HG02763 (cell line): ENCODE measurements at regions not wholly inside any gene's neighbourhood (a gene's known extent, or its start where the extent isn't known, plus 50 kb on each side); places are given as distances from the start of the nearest gene placed in this dataset.

Experiments
- ATAC-seq: cut with Tn5 transposase; IDR thresholded peaks from one replicate; pipeline ENCODE4 v1.9.1; 2021; ENCODE audit warnings: mild to moderate bottlenecking, moderate library complexity; ENCODE audit not compliant: unreplicated experiment

DNA sequence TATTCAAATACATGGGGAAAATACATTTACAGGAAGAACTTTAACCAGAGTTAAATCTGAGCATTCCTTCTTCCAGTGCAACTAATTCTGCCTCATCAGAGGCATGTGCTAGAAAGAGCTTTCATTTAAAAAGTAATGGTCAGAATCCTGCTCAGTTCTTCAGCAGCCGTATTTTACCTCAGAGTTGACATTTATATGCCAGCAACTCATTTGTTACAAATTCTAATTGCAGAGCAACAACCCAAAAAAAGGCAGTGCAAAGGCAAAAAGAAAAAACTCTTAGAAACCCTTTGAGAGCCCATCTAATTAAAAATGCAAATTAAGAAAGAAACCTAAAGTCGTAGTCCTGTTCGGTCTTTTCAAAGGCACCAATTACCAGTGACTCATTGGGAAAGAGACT, 392.5 kb downstream of the PBX1 start:
- no peak for ATAC-seq

DNA sequence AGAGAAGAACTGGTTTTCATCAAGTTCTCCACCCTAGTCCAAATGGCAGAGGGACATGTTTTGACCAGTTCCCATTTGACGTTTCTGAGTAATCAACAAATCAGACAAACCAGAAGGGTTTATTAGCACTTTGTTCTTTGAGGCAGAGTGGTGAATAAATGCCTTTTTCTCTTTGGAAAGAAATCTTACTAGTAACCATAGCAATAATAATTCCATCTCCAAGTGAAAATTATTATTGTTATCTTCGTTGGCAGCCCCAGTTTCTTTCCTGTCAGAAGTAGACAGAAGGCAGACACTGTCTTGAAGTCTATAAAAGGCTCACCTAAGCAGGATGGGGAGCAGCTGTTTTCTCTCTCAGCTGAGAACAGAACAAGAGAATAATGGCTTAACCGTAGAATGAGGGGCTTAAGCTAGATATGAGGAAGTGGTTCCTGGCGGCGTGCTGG, 391.6 kb downstream of the PBX1 start:
- no peak for ATAC-seq

DNA sequence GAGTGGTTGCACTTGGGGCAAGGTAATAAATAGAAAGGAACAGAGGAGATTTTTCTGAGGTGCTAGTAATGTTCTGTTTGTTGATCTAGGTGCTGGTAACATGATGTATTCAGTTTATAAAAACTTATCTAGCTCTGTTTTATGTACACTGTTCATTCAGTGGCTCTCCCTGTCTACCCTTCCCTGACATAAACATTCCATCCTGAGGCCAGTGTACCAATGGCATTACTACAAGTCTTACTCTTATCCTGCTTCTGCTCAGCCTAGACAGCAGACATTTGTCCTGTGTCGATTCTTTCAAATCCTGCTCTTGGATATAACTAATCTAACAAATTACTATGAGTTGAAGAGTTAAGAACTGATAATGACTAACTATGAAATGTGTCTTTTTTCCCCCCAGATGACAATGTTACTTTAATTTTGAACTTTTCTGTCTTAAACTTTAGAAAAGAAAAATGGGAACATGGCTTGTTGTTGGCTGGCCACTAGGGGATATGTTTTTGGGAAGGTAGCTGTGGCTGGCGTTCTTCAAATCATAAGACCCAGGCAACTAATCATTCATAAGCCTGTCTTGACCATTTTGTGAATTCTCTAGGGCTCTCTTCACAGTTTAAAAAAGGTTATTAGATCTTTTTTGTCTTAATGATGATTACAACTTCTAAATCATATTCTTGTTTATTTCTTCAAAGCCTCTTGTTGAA, 390.9 kb downstream of the PBX1 start:
- ATAC-seq: no peak

DNA sequence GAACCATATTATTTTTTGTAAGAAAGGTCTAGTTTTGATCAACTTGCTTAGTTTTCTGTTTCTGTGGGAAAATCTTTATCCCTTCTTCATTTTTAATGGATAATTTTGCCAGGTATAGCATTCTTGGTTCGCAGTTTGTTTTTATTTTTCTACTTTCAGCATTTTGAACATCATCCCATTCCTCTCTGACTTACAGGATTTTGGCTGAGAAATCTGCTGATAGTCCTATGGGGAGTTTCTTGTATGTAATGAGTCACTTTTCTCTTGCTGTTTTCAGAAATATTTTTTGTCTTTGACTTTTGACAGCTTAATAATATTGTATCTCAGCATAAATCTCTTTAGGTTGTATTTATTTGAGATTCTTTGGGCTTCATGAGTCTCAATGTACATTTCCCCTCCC, 389.1 kb downstream of the PBX1 start:
- no peak for ATAC-seq

DNA sequence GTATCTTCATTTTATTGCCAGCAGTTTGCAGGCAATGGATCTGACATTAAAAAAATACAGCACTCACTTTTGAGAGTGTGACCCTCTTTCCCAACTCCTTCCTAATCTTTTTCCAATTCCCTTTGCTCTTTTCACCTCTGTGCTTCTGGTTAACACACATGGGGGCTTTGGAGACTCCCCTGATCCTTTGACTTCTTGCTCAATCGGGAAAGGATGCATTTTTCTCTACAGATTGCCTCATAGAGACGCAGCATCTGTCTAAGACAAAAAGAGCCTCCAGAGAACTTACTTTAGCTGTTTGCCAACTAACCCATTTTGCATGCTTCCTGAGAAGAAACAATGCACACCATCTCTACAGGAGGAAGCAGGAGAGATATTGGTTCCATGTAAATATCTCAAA, 378.3 kb downstream of the PBX1 start:
- no peak for ATAC-seq

DNA sequence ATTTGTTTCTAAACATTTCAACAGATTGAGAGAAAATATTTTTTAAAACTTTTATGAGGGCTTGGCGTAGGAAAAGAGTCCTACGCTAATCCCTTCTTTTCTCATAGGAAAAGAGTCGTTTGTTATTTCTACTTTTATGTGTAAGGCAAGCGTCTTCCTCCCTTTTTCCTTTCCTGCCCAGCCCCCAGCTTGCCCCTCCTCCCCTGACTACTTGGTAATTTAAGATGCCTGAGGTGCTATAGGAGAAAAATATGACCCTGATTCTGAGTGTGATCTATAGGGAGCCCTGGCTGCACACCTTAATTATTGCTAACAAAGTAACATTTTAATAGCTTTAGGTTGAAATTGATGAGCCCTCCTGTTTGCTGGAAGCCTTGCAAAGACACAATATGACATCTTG, 373.6 kb downstream of the PBX1 start:
- ATAC-seq: no peak

DNA sequence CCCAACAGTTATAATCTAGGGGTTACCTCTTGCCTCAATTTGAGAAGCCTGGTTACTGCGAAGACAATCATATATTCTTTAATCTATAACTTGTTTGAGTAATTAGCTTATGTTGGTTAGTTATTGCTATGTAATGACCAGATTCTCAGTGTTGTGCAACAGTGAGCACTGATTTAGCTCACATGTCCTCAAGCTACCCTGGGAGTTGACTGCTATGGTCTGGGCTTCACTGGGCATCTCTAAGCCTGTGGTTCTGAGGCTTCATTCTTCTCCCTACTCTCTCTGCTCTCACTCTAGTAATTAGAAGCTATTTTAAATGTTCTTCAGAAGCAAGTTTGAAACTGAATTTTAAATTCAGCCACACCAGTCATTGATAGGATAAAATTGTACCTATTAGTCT, 371.8 kb downstream of the PBX1 start:
- ATAC-seq: no peak

DNA sequence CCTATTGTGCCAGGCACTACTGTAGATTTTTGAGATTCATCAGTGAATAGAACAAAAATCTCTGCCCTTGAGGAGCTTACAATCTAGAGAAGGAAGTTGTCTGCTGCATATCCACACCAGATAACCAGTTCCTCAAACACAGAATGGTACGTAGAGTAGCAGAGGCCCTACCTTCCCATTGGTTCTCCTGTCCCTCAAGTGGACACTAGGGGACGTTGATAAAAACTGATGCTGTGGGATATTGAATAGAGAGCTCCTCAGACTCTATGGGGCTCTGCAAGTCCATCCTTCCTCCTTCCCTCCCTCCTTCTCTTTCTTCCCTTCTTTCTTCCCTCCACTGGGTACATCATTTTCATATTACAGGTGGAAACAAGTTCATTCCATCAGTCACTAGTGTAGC, 371.3 kb downstream of the PBX1 start:
- ATAC-seq: no peak

DNA sequence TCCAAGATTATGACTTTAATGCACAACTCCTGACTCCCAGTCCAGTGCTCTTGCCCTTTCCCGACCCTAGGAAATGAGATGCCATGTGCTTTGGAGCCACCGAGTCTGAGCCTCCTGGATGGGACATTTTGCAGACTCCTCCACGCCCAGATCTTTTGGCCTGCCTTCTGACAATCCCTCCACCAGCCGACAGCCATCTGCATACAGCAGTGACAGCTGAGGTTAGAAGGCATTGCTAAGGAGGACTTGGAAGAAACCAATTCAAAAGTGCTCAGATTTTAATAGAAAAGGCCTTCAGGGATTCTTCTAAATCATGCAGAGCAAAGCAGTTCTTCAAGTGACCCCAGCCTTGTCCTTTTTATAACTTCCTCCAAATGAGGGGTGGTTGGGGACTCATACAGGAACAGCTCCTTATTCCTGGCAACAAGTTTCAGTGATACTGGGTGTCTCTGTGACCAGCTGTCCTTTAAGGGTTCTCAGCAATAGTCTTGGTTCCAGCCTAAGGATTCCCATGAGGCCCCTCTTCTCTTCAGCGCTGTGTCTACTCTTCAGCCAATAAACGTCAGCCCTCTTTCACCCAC, 369.3 kb downstream of the PBX1 start:
- ATAC-seq: no peak

DNA sequence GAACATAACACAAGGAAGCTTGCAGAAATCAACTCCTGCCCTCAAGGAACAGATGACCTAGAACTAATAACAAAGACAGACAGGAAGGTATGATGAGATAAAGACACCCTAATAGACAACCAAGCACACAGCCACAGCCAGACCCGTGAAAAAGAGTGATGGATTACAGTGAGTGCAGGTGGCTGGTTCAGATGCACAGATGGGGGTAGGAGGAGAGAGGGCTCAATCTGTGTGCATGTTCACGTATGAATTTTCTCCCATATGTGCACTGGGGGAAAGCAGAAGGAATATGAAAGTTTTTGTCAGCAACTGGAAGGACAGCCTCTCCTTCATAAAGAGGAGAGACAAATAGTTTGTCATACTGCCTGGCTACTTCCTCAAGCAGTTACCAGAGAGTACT, 367.1 kb downstream of the PBX1 start:
- no peak for ATAC-seq

DNA sequence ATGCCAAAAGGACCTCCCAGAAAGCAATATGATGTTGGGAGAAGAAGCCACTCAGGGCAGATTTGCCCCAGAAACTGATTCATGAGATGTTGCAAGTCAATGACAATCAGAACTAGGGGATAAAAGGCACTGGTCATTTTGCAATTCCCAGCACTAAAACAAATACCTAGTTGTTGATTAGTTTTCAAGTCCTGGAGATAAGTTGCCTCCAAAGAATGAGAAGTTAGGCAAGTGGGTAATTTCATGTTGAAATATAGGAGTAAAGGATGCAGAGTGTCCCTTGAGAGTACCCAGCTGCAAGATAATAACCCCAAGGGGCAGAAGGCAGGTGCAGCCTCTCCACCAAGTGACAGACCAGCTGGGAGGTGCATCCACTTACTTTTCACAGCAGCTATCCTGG, 363.6 kb downstream of the PBX1 start:
- ATAC-seq: no peak

DNA sequence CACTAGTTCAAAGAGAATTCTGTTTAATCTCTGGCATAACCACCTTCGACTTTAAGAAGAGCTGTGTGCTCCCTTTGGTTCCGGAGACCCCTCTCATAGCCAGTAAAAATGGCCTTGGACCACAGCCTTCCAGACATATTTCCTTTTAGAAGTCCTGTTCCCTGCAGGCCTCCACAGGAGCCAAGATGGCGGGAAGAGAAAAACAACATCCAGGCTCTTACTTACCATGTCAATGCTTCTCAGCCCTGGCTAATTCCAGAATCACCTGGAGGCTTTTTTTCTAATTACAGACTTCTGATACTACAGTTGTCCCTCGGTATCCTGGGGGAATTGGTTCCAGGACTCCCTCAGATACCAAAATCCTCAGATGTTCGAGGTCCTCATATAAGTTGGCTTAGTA, 362.5 kb downstream of the PBX1 start:
- no peak for ATAC-seq

DNA sequence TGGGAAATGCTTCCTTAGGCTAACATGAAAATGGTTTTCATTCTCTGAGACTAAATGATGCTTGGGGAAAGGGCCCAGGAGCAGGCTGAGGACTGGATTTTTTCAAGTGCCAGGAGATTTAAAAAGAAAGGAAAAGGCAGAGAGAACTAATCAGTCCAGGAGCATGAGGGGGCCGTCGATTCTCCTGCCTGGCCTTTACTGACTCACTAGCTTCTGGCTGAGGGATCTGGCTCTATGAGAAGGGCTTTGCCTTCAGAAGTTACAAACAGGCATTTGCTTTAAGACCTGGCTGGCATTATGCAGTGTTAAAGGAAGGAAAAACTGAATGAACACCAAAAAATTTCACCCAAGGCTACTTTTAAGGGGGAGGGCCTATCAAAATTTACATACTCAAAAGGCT, 359.2 kb downstream of the PBX1 start:
- no peak for ATAC-seq

DNA sequence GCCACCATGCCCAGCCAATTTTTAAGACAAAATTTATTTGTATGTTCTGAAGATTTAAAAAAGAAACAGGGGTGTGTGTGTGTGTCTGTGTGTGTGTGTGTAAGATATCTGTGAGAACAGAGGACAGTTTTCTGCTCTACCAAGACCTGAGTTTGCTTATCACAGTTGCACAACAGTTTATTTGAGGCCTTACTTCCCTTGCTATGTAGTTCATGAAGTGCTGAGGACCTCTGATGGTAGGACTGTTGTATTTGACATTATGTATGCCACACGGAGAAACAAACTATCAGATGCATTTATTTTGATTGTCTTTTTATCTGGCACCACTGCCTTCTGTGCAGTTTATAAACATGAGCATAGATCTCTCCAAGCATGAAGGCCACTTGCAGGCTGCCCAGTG, 355.2 kb downstream of the PBX1 start:
- no peak for ATAC-seq

DNA sequence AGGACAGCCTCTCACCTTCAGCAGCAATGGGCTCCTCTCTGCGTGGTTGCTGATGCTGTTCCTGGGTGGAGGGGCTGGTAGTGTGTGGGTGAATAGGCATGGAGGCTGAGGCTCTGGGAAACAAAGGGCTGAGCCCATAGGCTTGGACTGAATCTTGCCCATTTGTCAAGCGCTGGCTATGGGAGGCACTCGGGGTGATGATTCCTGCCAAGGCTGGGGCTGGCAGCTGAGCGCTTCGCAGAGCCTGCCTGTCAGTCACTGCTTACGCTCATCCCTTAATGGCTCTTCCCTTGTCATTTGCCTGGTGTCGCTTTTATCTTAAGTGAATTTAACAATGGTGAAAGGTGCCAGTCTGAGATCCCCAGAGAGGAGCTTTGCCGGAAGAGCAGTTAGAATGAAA, 353.3 kb downstream of the PBX1 start:
- no peak for ATAC-seq

DNA sequence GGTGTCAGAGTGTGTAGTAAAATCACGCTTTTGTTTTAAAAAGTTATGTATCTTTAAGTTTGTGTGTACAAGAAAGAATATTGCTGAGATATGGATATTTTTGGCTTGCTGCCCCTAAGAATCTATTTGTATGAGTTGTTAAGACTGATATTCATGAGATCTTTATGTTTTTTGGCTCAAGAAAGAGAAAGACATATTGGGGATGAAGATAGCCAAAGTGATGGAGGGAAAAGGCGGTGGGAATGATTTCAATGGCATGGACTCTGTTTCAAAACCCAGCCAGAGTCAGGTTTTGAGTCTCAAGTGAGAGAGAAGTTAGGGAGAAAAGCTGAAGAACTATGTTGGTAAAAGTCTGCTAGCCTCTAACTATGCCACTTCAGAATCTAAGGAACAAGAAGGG, 351.7 kb downstream of the PBX1 start:
- ATAC-seq: no peak

DNA sequence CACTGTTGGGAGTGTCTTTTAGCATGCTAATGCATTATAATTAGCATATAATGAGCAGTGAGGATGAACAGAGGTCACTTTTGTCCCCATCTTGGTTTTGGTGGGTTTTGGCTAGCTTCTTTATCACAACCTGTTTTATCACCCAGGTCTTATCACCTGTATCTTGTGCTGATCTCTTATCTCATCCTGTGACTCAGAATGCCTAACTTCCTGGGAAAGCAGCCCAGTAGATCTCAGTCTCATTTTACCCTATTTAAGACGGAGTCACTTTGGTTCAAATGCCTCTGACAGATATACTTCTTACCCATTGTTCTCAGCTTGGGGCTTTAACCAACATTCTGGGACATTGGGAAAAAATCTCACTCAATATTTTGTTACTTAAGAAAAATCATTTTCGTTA, 348.7 kb downstream of the PBX1 start:
- ATAC-seq: no peak

DNA sequence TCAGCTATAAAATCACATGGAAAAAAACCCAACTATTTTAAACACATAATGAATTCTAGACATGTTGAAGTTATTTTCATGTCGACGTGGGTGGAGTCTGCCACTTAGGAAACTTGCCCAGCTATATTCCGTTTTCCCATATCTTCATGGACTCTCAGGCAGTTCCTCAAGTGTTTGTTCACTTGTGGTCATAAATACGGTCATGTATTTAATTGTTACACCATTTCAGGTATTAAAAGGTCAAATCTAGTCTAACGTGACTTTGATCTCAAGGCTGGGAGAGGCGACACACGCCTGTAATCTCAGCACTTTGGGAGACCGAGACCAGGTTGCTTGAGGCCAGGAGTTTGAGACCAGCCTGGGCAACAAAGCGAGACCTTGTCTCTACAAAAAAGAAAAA, 346.9 kb downstream of the PBX1 start:
- no peak for ATAC-seq

DNA sequence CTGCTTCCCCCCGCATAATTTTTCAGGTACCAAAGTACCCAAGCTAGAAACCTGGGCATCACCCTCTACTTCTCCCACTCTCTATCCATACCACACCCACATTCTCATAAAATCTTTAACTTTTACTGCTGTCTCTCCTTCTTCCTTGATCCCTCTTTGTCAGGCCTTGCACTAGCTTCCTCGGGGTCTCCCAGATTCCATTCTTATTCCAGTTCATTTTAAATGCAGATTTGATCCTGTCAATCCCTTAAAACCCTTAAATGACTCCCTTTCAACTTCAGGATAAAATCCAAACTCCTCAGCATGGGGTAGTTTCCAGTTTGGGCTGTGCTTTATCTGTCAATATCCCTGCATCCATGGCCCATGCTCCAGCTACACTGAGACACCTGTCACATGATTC, 343.5 kb downstream of the PBX1 start:
- no peak for ATAC-seq
